GM23338 (cell line): ENCODE measurements at regions not wholly inside any gene's neighbourhood (a gene's known extent, or its start where the extent isn't known, plus 50 kb on each side); places are given as distances from the start of the nearest gene placed in this dataset.

Experiments used
- ATAC-seq: fragments of 200-7000 bp; cut with Tn5 transposase; 3 replicates; pipeline ENCODE4 v1.9.1; 2020
- DNase-seq: peaks from one replicate; pipeline ENCODE4 v3.0.0-alpha.2; 2015; ENCODE audit warnings: low spot score
- H2AFZ ChIP-seq: fragments of 200-600 bp; sonication (generic); 2 replicates; pipeline ENCODE4 v1.8.0; 2016; ENCODE audit warnings: antibody characterized with exemption, mild to moderate bottlenecking, moderate library complexity
- H3F3A ChIP-seq: fragments of 200-600 bp; sonication (generic); replicated peaks from 2 replicates; pipeline ENCODE4 v1.8.0; 2017; ENCODE audit warnings: antibody characterized with exemption, mixed run types, low read depth
- H3K27ac ChIP-seq: fragments of 200-600 bp; sonication (generic); 2 replicates; pipeline ENCODE4 v1.6.1; 2016; ENCODE audit warnings: low read depth
- H3K27me3 ChIP-seq: fragments of 200-600 bp; sonication (generic); 2 replicates; pipeline ENCODE4 v1.8.0; 2016; ENCODE audit warnings: mild to moderate bottlenecking, mixed run types, moderate library complexity; ENCODE audit not compliant: insufficient read depth
- H3K36me3 ChIP-seq: fragments of 200-600 bp; sonication (generic); 2 replicates; pipeline ENCODE4 v1.8.0; 2016; ENCODE audit warnings: mild to moderate bottlenecking; ENCODE audit not compliant: insufficient read depth
- H3K4me1 ChIP-seq: fragments of 200-600 bp; sonication (generic); 2 replicates; pipeline ENCODE4 v1.8.0; 2016; ENCODE audit warnings: mild to moderate bottlenecking, moderate library complexity; ENCODE audit not compliant: insufficient read depth
- H3K4me2 ChIP-seq: fragments of 200-600 bp; sonication (generic); 2 replicates; pipeline ENCODE4 v1.7.1; 2017; ENCODE audit warnings: mixed run types
- H3K4me3 ChIP-seq: fragments of 200-600 bp; sonication (generic); 2 replicates; pipeline ENCODE4 v1.6.1; 2016; ENCODE audit warnings: mixed run types
- H3K79me2 ChIP-seq: fragments of 200-600 bp; sonication (generic); replicated peaks from 2 replicates; pipeline ENCODE4 v1.8.0; 2017; ENCODE audit warnings: mild to moderate bottlenecking; ENCODE audit not compliant: insufficient read depth
- H3K9me2 ChIP-seq: fragments of 200-600 bp; sonication (generic); 2 replicates; pipeline ENCODE4 v1.8.0; 2017; ENCODE audit not compliant: insufficient read depth
- H4K20me1 ChIP-seq: fragments of 200-600 bp; sonication (generic); replicated peaks from 2 replicates; pipeline ENCODE4 v1.8.0; 2017; ENCODE audit warnings: mild to moderate bottlenecking; ENCODE audit not compliant: insufficient read depth
- H3K27ac Mint-ChIP-seq: 2 replicates; pipeline ENCODE4 v1.8.0; 2020; ENCODE audit warnings: inconsistent platforms, mild to moderate bottlenecking, moderate library complexity, mixed read lengths
- H3K27me3 Mint-ChIP-seq: 3 replicates; pipeline ENCODE4 v1.8.0; 2022; ENCODE audit warnings: low read depth, mild to moderate bottlenecking, moderate library complexity, mixed read lengths, inconsistent platforms; ENCODE audit not compliant: insufficient read depth, poor library complexity
- H3K36me3 Mint-ChIP-seq: 3 replicates; pipeline ENCODE4 v1.8.0; 2021; ENCODE audit warnings: low read depth, mild to moderate bottlenecking, inconsistent platforms, moderate library complexity, mixed read lengths
- H3K4me1 Mint-ChIP-seq: 3 replicates; pipeline ENCODE4 v1.8.0; 2020; ENCODE audit warnings: mild to moderate bottlenecking, inconsistent platforms, mixed read lengths
- H3K4me3 Mint-ChIP-seq: 3 replicates; pipeline ENCODE4 v1.8.0; 2021; ENCODE audit warnings: moderate library complexity, mild to moderate bottlenecking, inconsistent platforms, mixed read lengths
- H3K9me3 Mint-ChIP-seq: 3 replicates; pipeline ENCODE4 v1.8.0; 2020; ENCODE audit warnings: moderate library complexity, mild to moderate bottlenecking, inconsistent platforms, mixed read lengths
- EZH2 ChIP-seq: fragments of 200-600 bp; sonication (generic); IDR thresholded peaks from one replicate; pipeline ENCODE4 v1.8.0; 2017; ENCODE audit warnings: antibody characterized with exemption, mild to moderate bottlenecking, low read depth; ENCODE audit not compliant: unreplicated experiment
- ZNF331 ChIP-seq: fragments of 250-450 bp; sonication (Bioruptor Pico); IDR thresholded peaks from 2 replicates; pipeline ENCODE4 v1.5.0; 2020; ENCODE audit warnings: low read depth, mild to moderate bottlenecking, moderate library complexity
- TF ChIP-seq, protein P1 (sequence below): IDR thresholded peaks from 2 replicates; pipeline ENCODE4 v1.6.1; 2016; ENCODE audit warnings: antibody characterized with exemption
- TF ChIP-seq, protein P2 (sequence below): fragments of 250-450 bp; sonication (Bioruptor Pico); IDR thresholded peaks from 2 replicates; pipeline ENCODE4 v1.5.0; 2020; ENCODE audit warnings: mild to moderate bottlenecking, moderate library complexity

DNA sequence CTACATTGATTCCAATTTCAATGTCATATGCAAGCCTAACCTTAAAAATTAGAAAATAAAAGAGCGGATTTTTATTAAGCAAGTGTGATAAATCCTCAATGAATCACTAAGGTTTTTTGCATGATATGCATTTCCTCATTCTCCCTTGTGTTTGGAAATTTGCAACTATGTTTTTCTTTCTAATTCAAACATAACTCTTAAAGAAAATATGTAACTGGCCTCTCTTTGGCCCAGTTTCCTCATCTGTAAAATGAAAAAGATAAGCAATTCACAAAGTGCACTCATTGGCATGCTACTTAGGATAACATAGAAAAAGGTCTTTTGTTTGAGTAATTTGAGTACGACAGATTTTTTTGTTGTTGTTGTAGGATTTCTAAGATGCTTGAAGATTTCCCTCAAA is 295.5 kb downstream of the CDH11 start (continued):
- TF ChIP-seq, protein P1, sequence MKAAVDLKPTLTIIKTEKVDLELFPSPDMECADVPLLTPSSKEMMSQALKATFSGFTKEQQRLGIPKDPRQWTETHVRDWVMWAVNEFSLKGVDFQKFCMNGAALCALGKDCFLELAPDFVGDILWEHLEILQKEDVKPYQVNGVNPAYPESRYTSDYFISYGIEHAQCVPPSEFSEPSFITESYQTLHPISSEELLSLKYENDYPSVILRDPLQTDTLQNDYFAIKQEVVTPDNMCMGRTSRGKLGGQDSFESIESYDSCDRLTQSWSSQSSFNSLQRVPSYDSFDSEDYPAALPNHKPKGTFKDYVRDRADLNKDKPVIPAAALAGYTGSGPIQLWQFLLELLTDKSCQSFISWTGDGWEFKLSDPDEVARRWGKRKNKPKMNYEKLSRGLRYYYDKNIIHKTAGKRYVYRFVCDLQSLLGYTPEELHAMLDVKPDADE: no peak

DNA sequence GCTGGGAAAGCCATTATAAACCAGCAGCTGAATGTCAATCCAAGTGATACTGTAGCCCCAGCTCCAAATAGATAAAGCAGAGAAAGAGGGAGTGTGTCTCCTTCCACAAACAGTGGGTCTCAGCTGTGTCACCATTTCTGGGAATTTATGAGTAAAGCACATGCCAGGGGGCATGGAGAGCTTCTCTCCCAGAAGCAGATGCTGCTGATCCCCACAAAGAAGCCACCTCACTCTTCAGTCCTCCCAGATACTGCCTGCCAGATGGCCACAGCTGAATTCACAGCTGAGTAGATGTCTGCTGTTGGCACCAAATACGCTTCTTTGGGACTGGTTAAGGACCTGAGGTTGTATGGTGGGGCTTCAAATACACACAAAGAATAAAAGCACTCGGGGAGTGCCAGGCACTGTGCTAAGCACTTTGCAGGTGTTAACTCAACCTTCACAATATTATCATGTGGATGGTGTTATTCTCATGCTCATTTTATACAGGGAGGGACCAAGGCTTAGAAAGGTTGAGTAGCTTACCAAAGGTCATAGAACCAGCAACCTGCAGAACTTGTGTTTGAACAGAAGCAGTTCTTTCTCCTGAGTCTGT is 298.3 kb downstream of the CDH11 start:
- Mint-ChIP-seq H3K27me3 (peaks cover 6% of the 10 kb centered on the region), H3K4me1 (peaks cover 3% of the 10 kb centered on the region; the same call in 1 of the 3 replicates), H3K36me3 (no peaks in the 10 kb centered on the region), H3K9me3 (no peaks in the 10 kb centered on the region), H3K27ac (no peak overlapping the region), H3K4me3 (no peak overlapping the region)
- H3K4me1 ChIP-seq: no peaks in the 10 kb centered on the region
- peaks cover 6% of the 10 kb centered on the region; the same call in 1 of the 2 replicates for H3K27me3 ChIP-seq
- H3K4me2 ChIP-seq: no peak overlapping the region
- TF ChIP-seq EZH2: no peak
- TF ChIP-seq ZNF331 (CRISPR knock-in tag): no peak
- TF ChIP-seq, protein P2, sequence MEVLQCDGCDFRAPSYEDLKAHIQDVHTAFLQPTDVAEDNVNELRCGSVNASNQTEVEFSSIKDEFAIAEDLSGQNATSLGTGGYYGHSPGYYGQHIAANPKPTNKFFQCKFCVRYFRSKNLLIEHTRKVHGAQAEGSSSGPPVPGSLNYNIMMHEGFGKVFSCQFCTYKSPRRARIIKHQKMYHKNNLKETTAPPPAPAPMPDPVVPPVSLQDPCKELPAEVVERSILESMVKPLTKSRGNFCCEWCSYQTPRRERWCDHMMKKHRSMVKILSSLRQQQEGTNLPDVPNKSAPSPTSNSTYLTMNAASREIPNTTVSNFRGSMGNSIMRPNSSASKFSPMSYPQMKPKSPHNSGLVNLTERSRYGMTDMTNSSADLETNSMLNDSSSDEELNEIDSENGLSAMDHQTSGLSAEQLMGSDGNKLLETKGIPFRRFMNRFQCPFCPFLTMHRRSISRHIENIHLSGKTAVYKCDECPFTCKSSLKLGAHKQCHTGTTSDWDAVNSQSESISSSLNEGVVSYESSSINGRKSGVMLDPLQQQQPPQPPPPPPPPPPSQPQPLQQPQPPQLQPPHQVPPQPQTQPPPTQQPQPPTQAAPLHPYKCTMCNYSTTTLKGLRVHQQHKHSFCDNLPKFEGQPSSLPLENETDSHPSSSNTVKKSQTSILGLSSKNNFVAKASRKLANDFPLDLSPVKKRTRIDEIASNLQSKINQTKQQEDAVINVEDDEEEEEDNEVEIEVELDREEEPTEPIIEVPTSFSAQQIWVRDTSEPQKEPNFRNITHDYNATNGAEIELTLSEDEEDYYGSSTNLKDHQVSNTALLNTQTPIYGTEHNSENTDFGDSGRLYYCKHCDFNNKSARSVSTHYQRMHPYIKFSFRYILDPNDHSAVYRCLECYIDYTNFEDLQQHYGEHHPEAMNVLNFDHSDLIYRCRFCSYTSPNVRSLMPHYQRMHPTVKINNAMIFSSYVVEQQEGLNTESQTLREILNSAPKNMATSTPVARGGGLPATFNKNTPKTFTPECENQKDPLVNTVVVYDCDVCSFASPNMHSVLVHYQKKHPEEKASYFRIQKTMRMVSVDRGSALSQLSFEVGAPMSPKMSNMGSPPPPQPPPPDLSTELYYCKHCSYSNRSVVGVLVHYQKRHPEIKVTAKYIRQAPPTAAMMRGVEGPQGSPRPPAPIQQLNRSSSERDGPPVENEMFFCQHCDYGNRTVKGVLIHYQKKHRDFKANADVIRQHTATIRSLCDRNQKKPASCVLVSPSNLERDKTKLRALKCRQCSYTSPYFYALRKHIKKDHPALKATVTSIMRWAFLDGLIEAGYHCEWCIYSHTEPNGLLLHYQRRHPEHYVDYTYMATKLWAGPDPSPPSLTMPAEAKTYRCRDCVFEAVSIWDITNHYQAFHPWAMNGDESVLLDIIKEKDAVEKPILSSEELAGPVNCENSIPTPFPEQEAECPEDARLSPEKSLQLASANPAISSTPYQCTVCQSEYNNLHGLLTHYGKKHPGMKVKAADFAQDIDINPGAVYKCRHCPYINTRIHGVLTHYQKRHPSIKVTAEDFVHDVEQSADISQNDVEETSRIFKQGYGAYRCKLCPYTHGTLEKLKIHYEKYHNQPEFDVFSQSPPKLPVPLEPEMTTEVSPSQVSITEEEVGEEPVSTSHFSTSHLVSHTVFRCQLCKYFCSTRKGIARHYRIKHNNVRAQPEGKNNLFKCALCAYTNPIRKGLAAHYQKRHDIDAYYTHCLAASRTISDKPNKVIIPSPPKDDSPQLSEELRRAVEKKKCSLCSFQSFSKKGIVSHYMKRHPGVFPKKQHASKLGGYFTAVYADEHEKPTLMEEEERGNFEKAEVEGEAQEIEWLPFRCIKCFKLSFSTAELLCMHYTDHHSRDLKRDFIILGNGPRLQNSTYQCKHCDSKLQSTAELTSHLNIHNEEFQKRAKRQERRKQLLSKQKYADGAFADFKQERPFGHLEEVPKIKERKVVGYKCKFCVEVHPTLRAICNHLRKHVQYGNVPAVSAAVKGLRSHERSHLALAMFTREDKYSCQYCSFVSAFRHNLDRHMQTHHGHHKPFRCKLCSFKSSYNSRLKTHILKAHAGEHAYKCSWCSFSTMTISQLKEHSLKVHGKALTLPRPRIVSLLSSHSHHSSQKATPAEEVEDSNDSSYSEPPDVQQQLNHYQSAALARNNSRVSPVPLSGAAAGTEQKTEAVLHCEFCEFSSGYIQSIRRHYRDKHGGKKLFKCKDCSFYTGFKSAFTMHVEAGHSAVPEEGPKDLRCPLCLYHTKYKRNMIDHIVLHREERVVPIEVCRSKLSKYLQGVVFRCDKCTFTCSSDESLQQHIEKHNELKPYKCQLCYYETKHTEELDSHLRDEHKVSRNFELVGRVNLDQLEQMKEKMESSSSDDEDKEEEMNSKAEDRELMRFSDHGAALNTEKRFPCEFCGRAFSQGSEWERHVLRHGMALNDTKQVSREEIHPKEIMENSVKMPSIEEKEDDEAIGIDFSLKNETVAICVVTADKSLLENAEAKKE (CRISPR knock-in tag): 0 out of 2 replicates have a peak, but pooled peaks have one; percentile 15
- H4K20me1 ChIP-seq: no peaks in the 10 kb centered on the region
- H3F3A ChIP-seq: no peaks in the 10 kb centered on the region
- DNase-seq: peak; percentile 19
- H3K4me3 ChIP-seq: no peak overlapping the region
- no peaks in the 10 kb centered on the region for H3K36me3 ChIP-seq
- peak; percentile 42 for ATAC-seq
- no peak overlapping the region for H2AFZ ChIP-seq
- H3K9me2 ChIP-seq: no peaks in the 10 kb centered on the region
- H3K79me2 ChIP-seq: no peaks in the 10 kb centered on the region
- no peak overlapping the region for H3K27ac ChIP-seq
